Lung (tissue), 11 donors: ENCODE measurements at regions not wholly inside any gene's neighbourhood (a gene's known extent, or its start where the extent isn't known, plus 50 kb on each side); places are given as distances from the start of the nearest gene placed in this dataset.
"Not testable (repeated sequence)": the region's sequence is repeated elsewhere in the genome, so short reads cannot be mapped to it uniquely, and the experiment has no call there.

Experiments
- ATAC-seq: fragments of 200-7000 bp; cut with Tn5 transposase; one replicate; pipeline ENCODE4 v1.9.1; 2020; ENCODE audit warnings: moderate number of reproducible peaks; ENCODE audit not compliant: insufficient read depth, low FRiP score
- DNase-seq, 3 donors: peaks; one replicate each; pipeline ENCODE4 v3.0.0-alpha.2; 2013 to 2017
- H3K27ac ChIP-seq, 2 donors: one replicate each; pipeline ENCODE4 v1.5.1; 2013; ENCODE audit warnings: mild to moderate bottlenecking in 2 of 2, moderate library complexity in 2 of 2, control low read depth in 1 of 2, inconsistent platforms in 1 of 2, low read depth in 1 of 2, low read length in 1 of 2
- H3K27me3 ChIP-seq, 3 donors: one replicate each; pipeline ENCODE4 v1.5.1; 2013; ENCODE audit warnings: low read length in 2 of 3; ENCODE audit not compliant: control insufficient read depth in 3 of 3, insufficient read depth in 3 of 3
- H3K36me3 ChIP-seq, 4 donors: one replicate each; pipeline ENCODE4 v1.5.1; 2013; ENCODE audit warnings: low read length in 4 of 4, mild to moderate bottlenecking in 1 of 4, moderate library complexity in 1 of 4; ENCODE audit not compliant: control insufficient read depth in 4 of 4, insufficient read depth in 4 of 4
- H3K4me1 ChIP-seq, 5 donors: one replicate each; pipeline ENCODE4 v1.5.1; 2013; ENCODE audit warnings: low read length in 5 of 5, mild to moderate bottlenecking in 2 of 5, moderate library complexity in 1 of 5; ENCODE audit not compliant: control insufficient read depth in 5 of 5, insufficient read depth in 5 of 5
- H3K4me3 ChIP-seq: one replicate; pipeline ENCODE4 v1.5.1; 2013; ENCODE audit warnings: mild to moderate bottlenecking, control low read depth, moderate library complexity
- H3K9ac ChIP-seq, 2 donors: one replicate each; pipeline ENCODE4 v1.5.1; 2013; ENCODE audit warnings: low read length in 2 of 2, control low read depth in 1 of 2; ENCODE audit not compliant: insufficient read depth in 1 of 2
- H3K9me3 ChIP-seq, 4 donors: one replicate each; pipeline ENCODE4 v1.5.1; 2013; ENCODE audit warnings: low read length in 3 of 4, mild to moderate bottlenecking in 1 of 4, moderate library complexity in 1 of 4; ENCODE audit not compliant: control insufficient read depth in 4 of 4, insufficient read depth in 3 of 4
- WGBS, 2 donors: extraction: QIAGEN DNeasy Blood & Tissue Kit; methylation state at CpG; one replicate each; pipeline ENCODE4 v1.1.7; 2013; 5-methylcytosine and 5-hydroxymethylcytosine counted together
- TF ChIP-seq, protein P1 (sequence below): IDR thresholded peaks from 2 replicates; pipeline ENCODE4 v1.5.1; 2012; ENCODE audit warnings: mild to moderate bottlenecking; ENCODE audit errors: control extremely low read depth, extremely low read depth
- donor health status: control.
- donor health status: control.
- donor health status: Bipolar disorder and iron deficiency.
- donor health status: healthy.
- donor health status: DM: yes; HTN: yes; CAD: no.

GRCh38 chr7:150003304-150003810 is 129.6 kb downstream of the ATP6V0E2 start:
- Histone ChIP-seq H3K9ac (no peak overlapping the region), H3K9me3 (peaks cover 0 to 5% (median 0%) of the 10 kb centered on the region in 4 donors), H3K4me1 (no peaks in the 10 kb centered on the region), H3K36me3 (no peaks in the 10 kb centered on the region), H3K27ac (no peak overlapping the region), H3K27me3 (no peaks in the 10 kb centered on the region), H3K4me3 (no peak overlapping the region)
- ATAC-seq (peak; percentile 34), DNase-seq (no peak)
- WGBS, 2 donors = 63 to 64% methylated on average over 4 of the region's 4 CpGs
- TF ChIP-seq, protein P1, sequence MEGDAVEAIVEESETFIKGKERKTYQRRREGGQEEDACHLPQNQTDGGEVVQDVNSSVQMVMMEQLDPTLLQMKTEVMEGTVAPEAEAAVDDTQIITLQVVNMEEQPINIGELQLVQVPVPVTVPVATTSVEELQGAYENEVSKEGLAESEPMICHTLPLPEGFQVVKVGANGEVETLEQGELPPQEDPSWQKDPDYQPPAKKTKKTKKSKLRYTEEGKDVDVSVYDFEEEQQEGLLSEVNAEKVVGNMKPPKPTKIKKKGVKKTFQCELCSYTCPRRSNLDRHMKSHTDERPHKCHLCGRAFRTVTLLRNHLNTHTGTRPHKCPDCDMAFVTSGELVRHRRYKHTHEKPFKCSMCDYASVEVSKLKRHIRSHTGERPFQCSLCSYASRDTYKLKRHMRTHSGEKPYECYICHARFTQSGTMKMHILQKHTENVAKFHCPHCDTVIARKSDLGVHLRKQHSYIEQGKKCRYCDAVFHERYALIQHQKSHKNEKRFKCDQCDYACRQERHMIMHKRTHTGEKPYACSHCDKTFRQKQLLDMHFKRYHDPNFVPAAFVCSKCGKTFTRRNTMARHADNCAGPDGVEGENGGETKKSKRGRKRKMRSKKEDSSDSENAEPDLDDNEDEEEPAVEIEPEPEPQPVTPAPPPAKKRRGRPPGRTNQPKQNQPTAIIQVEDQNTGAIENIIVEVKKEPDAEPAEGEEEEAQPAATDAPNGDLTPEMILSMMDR = no peak

GRCh38 chr7:150003973-150004372 is 130.2 kb downstream of the ATP6V0E2 start:
- not testable (repeated sequence) for H3K9ac ChIP-seq
- WGBS, 2 donors = 95% methylated on average over 2 of the region's 2 CpGs

GRCh38 chr7:150004843-150005242 is 131.1 kb downstream of the ATP6V0E2 start:
- H3K27ac ChIP-seq, H3K27me3 ChIP-seq, DNase-seq, H3K9ac ChIP-seq, H3K9me3 ChIP-seq, H3K4me1 ChIP-seq, H3K36me3 ChIP-seq, H3K4me3 ChIP-seq, ATAC-seq: not testable (repeated sequence)
- WGBS, 2 donors = 94 to 95% methylated on average over 4 of the region's 4 CpGs

More at GRCh38 chr7:150003973-150004372, 130.2 kb downstream of the ATP6V0E2 start:
- not testable (repeated sequence) for H3K4me3 ChIP-seq, H3K4me1 ChIP-seq, H3K36me3 ChIP-seq, ATAC-seq, H3K9me3 ChIP-seq, DNase-seq, H3K27ac ChIP-seq, H3K27me3 ChIP-seq

DNA sequence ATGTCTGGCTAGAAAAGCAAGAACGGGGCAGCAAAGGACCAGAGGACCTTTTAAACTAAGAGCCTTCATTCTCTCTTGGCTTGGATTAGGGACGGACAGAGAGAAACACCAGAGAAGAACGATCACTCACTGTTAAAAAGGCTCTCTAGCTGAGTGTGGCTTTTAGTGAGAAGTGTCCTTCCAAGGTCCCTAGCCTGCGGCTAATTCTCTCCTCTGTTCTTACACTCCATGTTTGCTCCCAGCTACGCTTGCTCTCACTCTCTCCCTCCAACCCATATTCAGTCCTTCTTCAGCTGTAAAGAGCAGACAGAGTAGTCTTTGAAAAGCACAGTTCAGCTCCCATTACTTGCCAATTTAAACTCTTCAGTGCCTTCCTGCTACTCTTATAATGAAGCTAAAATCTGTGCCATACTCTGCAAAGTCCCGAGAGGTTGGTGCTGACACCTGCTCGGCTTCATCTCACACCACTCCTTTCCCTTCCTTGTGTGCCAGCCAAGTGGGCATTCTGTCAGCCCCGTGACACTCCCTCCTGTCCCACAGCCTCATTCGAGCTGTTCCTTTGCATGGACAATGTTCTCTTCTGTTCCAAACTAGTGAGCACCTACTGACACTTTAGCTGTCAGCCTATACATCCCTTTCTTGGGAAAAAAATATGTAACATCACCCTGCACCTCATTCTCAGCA is 136.0 kb downstream of the ATP6V0E2 start:
- 68 to 87% methylated on average over 8 to 9 of the region's 9 CpGs for WGBS, 2 donors
- not testable (repeated sequence) for ATAC-seq, H3K4me1 ChIP-seq

GRCh38 chr7:150016651-150017189 is 143.0 kb downstream of the ATP6V0E2 start:
- not testable (repeated sequence) for H3K27ac ChIP-seq, H3K9ac ChIP-seq, H3K4me3 ChIP-seq, ATAC-seq, H3K4me1 ChIP-seq, H3K27me3 ChIP-seq, H3K36me3 ChIP-seq, DNase-seq, H3K9me3 ChIP-seq
- 79 to 94% methylated on average over 3 of the region's 3 CpGs for WGBS, 2 donors

More for the DNA sequence above, 136.0 kb downstream of the ATP6V0E2 start:
- H3K36me3 ChIP-seq, H3K9me3 ChIP-seq, H3K27ac ChIP-seq, DNase-seq, H3K27me3 ChIP-seq, H3K9ac ChIP-seq, H3K4me3 ChIP-seq: not testable (repeated sequence)

- H3K27me3 ChIP-seq, H3K9ac ChIP-seq, H3K9me3 ChIP-seq, H3K27ac ChIP-seq, H3K4me1 ChIP-seq, H3K36me3 ChIP-seq, DNase-seq, ATAC-seq, H3K4me3 ChIP-seq: not testable (repeated sequence)
- WGBS, 2 donors = 78 to 87% methylated on average over 3 of the region's 3 CpGs
Observed at GRCh38 chr7:150020210-150020609, 146.4 kb downstream of the ATP6V0E2 start.

GRCh38 chr7:150024550-150025490 is 151.1 kb downstream of the ATP6V0E2 start:
- not testable (repeated sequence) for H3K27me3 ChIP-seq, ATAC-seq, H3K4me1 ChIP-seq, H3K9ac ChIP-seq, H3K9me3 ChIP-seq, H3K36me3 ChIP-seq, H3K27ac ChIP-seq, DNase-seq, H3K4me3 ChIP-seq
- 74 to 84% methylated on average over 7 of the region's 7 CpGs for WGBS, 2 donors
